ENCODE measurements at regions not wholly inside any gene's neighbourhood (a gene's known extent, or its start where the extent isn't known, plus 50 kb on each side); places are given as distances from the start of the nearest gene placed in this dataset.

GRCh38 chr7:1286946-1287645, 54.4 kb downstream of the UNCX start:
- no peak for DNase-seq

- peak in 2 of 56 donors; percentile 21 to 27 for DNase-seq
Measured at GRCh38 chr7:1287752-1288201, 55.1 kb downstream of the UNCX start.

GRCh38 chr7:1288390-1288995, 55.8 kb downstream of the UNCX start:
- no peak for DNase-seq

GRCh38 chr7:1288996-1289551, 56.4 kb downstream of the UNCX start:
- DNase-seq: peak in 1 of 56 donors; percentile 30

- peak in 5 of 56 donors; percentile 37 to 60 (median 41) for DNase-seq
Measured at GRCh38 chr7:1289666-1290025, 57.0 kb downstream of the UNCX start.

- DNase-seq: peak in 48 of 56 donors; percentile 18 to 78 (median 52)
Measured at GRCh38 chr7:1290026-1290678, 57.5 kb downstream of the UNCX start.

GRCh38 chr7:1290679-1291356, 58.1 kb downstream of the UNCX start:
- peak in 22 of 56 donors; percentile 13 to 72 (median 50) for DNase-seq

GRCh38 chr7:1291357-1291689, 58.7 kb downstream of the UNCX start:
- DNase-seq: no peak

- DNase-seq: no peak
Measured at GRCh38 chr7:1291845-1292765, 59.4 kb downstream of the UNCX start.

- DNase-seq: no peak
Measured at GRCh38 chr7:1292972-1293830, 60.5 kb downstream of the UNCX start.

GRCh38 chr7:1293950-1294411, 61.3 kb downstream of the UNCX start:
- no peak for DNase-seq

GRCh38 chr7:1295776-1296355, 63.2 kb downstream of the UNCX start:
- DNase-seq: no peak

- DNase-seq: no peak
Measured at GRCh38 chr7:1296356-1296981, 63.8 kb downstream of the UNCX start.

- no peak for DNase-seq
Measured at GRCh38 chr7:1297017-1297960, 64.6 kb downstream of the UNCX start.

GRCh38 chr7:1298051-1298930, 65.6 kb downstream of the UNCX start:
- DNase-seq: no peak

All from nucleus accumbens (tissue), 56 donors.